IPS-15b (cell line): ENCODE measurements at regions not wholly inside any gene's neighbourhood (a gene's known extent, or its start where the extent isn't known, plus 50 kb on each side); places are given as distances from the start of the nearest gene placed in this dataset.
"Not testable (repeated sequence)": the region's sequence is repeated elsewhere in the genome, so short reads cannot be mapped to it uniquely, and the experiment has no call there.

Experiments used
- H3K27me3 ChIP-seq: one replicate; pipeline ENCODE4 v1.6.1; 2013; ENCODE audit warnings: low read length; ENCODE audit not compliant: control insufficient read depth, insufficient read depth
- H3K36me3 ChIP-seq: one replicate; pipeline ENCODE4 v1.6.1; 2013; ENCODE audit warnings: low read length; ENCODE audit not compliant: control insufficient read depth, insufficient read depth
- H3K4me1 ChIP-seq: one replicate; pipeline ENCODE4 v1.6.1; 2013; ENCODE audit warnings: mild to moderate bottlenecking, low read length; ENCODE audit not compliant: control insufficient read depth, insufficient read depth
- H3K4me3 ChIP-seq: one replicate; pipeline ENCODE4 v1.5.1; 2013; ENCODE audit warnings: low read depth, low read length
- H3K9ac ChIP-seq: one replicate; pipeline ENCODE4 v1.6.1; 2013; ENCODE audit warnings: low read depth, mild to moderate bottlenecking, low read length
- H3K9me3 ChIP-seq: one replicate; pipeline ENCODE4 v1.6.1; 2013; ENCODE audit warnings: mild to moderate bottlenecking, low read length; ENCODE audit not compliant: control insufficient read depth, insufficient read depth

DNA sequence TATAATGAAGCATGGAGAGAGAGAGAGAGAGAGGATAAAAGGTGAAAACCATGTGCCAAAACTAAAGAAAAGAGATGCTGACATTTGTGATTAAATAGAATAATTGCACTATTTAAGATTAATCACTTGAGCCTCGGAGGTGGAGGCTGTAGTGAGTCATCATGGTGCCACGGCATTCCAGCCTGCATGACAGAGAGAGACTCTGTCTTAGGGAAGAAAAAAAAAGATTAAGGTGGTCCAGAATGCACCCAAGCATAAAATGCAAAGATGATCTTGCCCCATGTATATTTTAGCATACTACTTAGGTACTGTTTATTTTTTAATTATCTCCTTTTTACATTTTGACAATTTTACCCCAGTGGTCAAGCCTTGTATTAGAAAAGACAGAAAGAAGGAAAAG is 742.5 kb downstream of the SPATA31A1 start:
- H3K36me3 ChIP-seq, H3K9me3 ChIP-seq, H3K27me3 ChIP-seq, H3K4me3 ChIP-seq, H3K9ac ChIP-seq, H3K4me1 ChIP-seq: not testable (repeated sequence)

GRCh38 chr9:40106003-40106782 is 750.7 kb downstream of the SPATA31A1 start:
- H3K4me1 ChIP-seq, H3K27me3 ChIP-seq, H3K9me3 ChIP-seq, H3K9ac ChIP-seq, H3K36me3 ChIP-seq: not testable (repeated sequence)
- H3K4me3 ChIP-seq, result peak overlapping the region; percentile 37

DNA sequence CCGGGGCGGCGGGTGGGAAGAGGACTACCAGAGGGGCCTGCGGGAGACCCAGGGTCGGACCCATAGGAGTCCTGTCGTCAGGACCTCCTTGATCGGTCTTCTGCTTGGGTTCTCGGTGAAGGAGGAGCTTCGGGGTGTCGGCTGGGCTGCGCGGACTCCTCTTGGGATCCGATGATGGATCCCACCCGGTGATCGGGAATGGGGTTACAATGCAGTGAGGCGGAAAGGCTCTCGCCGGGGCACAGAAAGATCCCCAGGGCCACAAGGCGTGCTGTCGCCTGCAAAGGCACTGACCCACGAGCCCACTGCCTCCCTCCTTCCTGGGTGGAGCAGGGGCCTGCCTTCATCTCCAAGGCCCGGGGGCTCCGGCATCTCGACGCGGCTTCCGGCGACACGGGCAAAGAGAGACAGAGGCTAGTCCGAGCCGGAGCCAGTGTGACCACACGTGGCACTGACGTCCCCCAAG is 751.3 kb downstream of the SPATA31A1 start:
- H3K4me1 ChIP-seq, H3K27me3 ChIP-seq, H3K9me3 ChIP-seq, H3K9ac ChIP-seq, H3K4me3 ChIP-seq, H3K36me3 ChIP-seq: not testable (repeated sequence)

DNA sequence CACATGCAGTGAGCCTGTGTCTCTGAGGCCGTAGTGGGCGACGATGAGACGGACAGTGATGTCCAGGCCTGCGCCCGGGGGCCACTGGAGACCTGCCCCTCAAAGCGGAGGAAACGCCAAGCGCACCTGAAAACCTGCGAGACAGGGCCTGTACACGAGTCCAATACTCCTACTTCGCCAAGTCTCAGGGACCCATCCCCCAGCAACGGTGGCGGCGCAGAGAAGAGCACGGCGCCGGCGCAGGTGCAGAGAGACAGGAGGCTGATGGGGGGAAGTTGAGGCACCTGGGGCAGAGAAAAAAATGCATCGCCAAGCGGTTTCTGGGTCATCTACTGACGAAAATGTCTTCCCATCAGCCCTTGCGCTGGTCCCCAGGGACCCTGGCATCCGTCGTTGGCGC is 751.8 kb downstream of the SPATA31A1 start:
- not testable (repeated sequence) for H3K4me1 ChIP-seq, H3K36me3 ChIP-seq, H3K27me3 ChIP-seq, H3K9ac ChIP-seq, H3K4me3 ChIP-seq, H3K9me3 ChIP-seq

DNA sequence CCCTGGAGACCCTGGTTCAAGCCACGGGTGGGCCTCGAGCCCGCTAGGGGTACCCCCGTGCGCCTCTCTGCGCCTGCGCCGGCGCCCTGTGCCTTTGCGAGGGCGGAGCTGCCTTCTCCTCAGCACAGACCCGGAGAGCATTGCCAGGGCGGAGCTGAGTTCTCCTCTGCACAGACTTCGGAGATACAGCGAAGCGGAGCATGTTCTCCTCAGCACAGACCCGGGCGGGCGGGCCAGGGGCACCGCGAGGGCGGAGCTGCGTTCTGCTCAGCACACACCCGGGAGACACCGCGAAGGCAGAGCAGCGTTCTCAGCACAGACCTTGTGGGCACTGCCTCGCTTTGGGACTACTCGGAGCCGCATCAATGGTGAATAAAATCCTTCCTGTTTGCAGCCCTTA is 753.0 kb downstream of the SPATA31A1 start:
- H3K4me1 ChIP-seq, H3K4me3 ChIP-seq, H3K27me3 ChIP-seq, H3K9ac ChIP-seq, H3K36me3 ChIP-seq, H3K9me3 ChIP-seq: not testable (repeated sequence)

GRCh38 chr9:40110751-40111150 is 755.3 kb downstream of the SPATA31A1 start:
- H3K36me3 ChIP-seq, H3K9me3 ChIP-seq, H3K4me1 ChIP-seq, H3K9ac ChIP-seq, H3K4me3 ChIP-seq, H3K27me3 ChIP-seq: not testable (repeated sequence)

GRCh38 chr9:40111571-40111970 is 756.1 kb downstream of the SPATA31A1 start:
- not testable (repeated sequence) for H3K4me3 ChIP-seq, H3K9me3 ChIP-seq, H3K4me1 ChIP-seq, H3K36me3 ChIP-seq, H3K9ac ChIP-seq, H3K27me3 ChIP-seq

GRCh38 chr9:40130598-40130997 is 775.1 kb downstream of the SPATA31A1 start:
- H3K9ac ChIP-seq, H3K4me3 ChIP-seq, H3K36me3 ChIP-seq, H3K27me3 ChIP-seq, H3K9me3 ChIP-seq, H3K4me1 ChIP-seq: not testable (repeated sequence)

DNA sequence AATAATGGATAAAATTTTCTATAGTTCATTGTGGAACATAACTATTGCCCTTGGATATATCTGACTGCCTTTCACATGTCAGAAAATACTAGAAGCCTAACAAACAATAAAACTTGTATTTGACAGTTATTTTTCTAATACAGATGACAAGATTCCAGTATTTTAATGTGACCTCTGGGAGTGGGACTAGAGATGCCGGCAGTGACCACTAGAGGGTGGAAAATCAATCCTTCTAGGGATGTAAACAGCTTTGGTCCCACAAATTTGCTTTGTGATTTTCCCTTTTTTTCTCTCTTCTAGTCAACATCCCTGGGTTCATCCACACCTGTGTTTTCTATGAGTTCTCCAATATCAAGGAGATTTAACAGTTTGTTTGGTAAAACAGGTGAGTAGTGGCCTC is 813.7 kb downstream of the SPATA31A1 start:
- not testable (repeated sequence) for H3K9ac ChIP-seq, H3K27me3 ChIP-seq, H3K4me3 ChIP-seq, H3K9me3 ChIP-seq, H3K36me3 ChIP-seq, H3K4me1 ChIP-seq

DNA sequence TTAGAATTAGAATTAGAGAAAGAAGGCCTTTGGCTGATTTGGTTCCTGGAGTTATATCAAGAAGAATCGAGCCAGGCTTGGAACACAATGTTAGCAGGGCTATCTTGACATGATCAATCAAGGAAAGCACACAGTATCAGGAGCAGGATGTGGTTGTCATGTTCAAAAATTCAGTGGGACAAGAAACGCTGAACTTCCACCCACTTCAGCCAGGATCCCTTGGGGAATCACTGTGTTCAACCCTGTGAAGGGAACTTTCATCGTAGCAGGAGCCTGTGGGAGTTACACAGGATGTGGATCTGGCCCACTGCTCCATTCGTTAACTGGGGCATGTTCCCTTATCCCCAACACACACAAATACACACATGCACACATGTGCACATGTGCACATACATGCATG is 817.8 kb downstream of the SPATA31A1 start:
- not testable (repeated sequence) for H3K4me3 ChIP-seq, H3K27me3 ChIP-seq, H3K36me3 ChIP-seq, H3K9ac ChIP-seq, H3K9me3 ChIP-seq, H3K4me1 ChIP-seq

DNA sequence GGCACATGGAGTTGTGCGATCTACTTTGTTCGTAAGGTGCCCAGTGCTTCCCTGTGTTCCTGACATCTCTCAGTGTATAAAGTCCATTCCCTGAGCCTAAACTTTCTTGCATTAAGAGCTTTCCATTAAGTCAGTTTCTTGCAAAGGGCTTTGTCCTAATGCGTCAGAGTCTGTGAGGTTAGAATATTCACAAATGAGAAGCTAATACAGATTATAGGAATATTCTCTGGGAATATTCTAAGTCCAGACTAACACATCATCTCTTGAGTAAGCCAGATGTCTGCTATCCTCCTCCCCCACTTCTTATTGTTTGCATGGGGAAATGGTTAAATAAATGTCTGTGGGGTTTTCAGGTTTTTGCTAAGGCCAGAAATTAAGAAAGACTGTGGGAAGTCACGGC is 818.6 kb downstream of the SPATA31A1 start:
- H3K9ac ChIP-seq, H3K4me1 ChIP-seq, H3K27me3 ChIP-seq, H3K4me3 ChIP-seq, H3K9me3 ChIP-seq, H3K36me3 ChIP-seq: not testable (repeated sequence)

DNA sequence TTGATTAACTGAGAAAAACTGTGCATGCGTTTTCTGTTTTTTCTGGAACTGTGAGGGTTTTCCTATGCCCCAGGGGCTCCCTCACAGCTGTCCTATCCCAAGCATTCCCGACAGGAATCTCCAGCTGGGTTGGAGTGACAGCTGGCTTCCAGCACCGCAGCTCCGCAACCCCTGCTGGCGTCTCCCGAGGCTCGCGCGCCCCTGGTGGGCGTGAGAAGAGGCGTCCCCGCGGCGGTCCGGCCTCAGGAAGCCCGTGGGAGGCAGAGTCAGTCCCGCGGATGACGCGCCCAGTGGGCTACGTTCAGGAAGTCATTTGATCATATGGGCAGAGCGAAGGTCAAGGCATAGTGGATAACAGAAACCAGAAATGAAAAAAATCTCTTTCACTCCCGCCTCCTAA is 821.9 kb downstream of the SPATA31A1 start:
- not testable (repeated sequence) for H3K4me1 ChIP-seq, H3K9me3 ChIP-seq, H3K27me3 ChIP-seq, H3K4me3 ChIP-seq, H3K9ac ChIP-seq, H3K36me3 ChIP-seq

DNA sequence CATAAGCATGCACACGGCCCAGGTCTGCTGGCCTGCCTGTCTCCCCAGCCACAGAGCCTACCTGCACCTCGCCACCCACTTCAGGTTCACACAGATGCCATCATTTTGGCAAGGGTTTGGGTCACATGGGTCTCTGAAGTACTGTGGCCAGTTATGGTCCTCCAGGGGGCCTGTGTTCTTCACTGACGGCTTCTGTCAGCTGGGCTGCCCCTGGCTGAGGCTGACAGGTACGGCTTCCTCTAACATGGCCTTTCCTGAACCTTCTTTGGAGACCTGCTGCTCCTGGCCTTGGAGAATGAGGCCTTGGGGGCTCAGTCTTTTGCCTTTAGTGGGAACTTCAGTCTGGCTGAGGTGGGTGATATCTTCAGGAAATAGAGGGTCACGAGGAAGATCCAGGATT is 835.9 kb downstream of the SPATA31A1 start:
- H3K4me1 ChIP-seq, H3K4me3 ChIP-seq, H3K9ac ChIP-seq, H3K27me3 ChIP-seq, H3K36me3 ChIP-seq, H3K9me3 ChIP-seq: not testable (repeated sequence)
